Kidney capillary endothelial cell (primary cell): ENCODE measurements at regions not wholly inside any gene's neighbourhood (a gene's known extent, or its start where the extent isn't known, plus 50 kb on each side); places are given as distances from the start of the nearest gene placed in this dataset.
"Not testable (repeated sequence)": the region's sequence is repeated elsewhere in the genome, so short reads cannot be mapped to it uniquely, and the experiment has no call there.

Experiments
- DNase-seq: peaks from one replicate; pipeline ENCODE4 v3.0.0-alpha.2; 2018; ENCODE audit warnings: low spot score

GRCh38 chr12:43252585-43252984, 299.4 kb downstream of the ADAMTS20 start:
- DNase-seq: no peak

GRCh38 chr12:43245947-43246346, 306.1 kb downstream of the ADAMTS20 start:
- DNase-seq: no peak

- DNase-seq: no peak
Measured at GRCh38 chr12:43241986-43242385, 310.0 kb downstream of the ADAMTS20 start.

GRCh38 chr12:43238281-43238680, 313.7 kb downstream of the ADAMTS20 start:
- peak; percentile 10 for DNase-seq

- DNase-seq: no peak
Measured at GRCh38 chr12:43237238-43237879, 314.6 kb downstream of the ADAMTS20 start.

- DNase-seq: no peak
Measured at GRCh38 chr12:43235721-43236120, 316.3 kb downstream of the ADAMTS20 start.

- DNase-seq: no peak
Measured at GRCh38 chr12:43233861-43234260, 318.1 kb downstream of the ADAMTS20 start.

- no peak for DNase-seq
Measured at GRCh38 chr12:43226151-43226550, 325.9 kb downstream of the ADAMTS20 start.

- not testable (repeated sequence) for DNase-seq
Measured at GRCh38 chr12:43224190-43224805, 327.7 kb downstream of the ADAMTS20 start.

- no peak for DNase-seq
Measured at GRCh38 chr12:43222796-43223195, 329.2 kb downstream of the ADAMTS20 start.

- no peak for DNase-seq
Measured at GRCh38 chr12:43221216-43221615, 330.8 kb downstream of the ADAMTS20 start.

GRCh38 chr12:43216490-43216889, 335.5 kb downstream of the ADAMTS20 start:
- no peak for DNase-seq

- DNase-seq: no peak
Measured at GRCh38 chr12:43214166-43214565, 337.8 kb downstream of the ADAMTS20 start.

- no peak for DNase-seq
Measured at GRCh38 chr12:43213608-43214007, 338.4 kb downstream of the ADAMTS20 start.

- no peak for DNase-seq
Measured at GRCh38 chr12:43210485-43211192, 341.4 kb downstream of the ADAMTS20 start.

- DNase-seq: no peak
Measured at GRCh38 chr12:43208627-43209026, 343.4 kb downstream of the ADAMTS20 start.

GRCh38 chr12:43208221-43208620, 343.8 kb downstream of the ADAMTS20 start:
- DNase-seq: no peak

GRCh38 chr12:43206396-43206795, 345.6 kb downstream of the ADAMTS20 start:
- no peak for DNase-seq

- no peak for DNase-seq
Measured at GRCh38 chr12:43198608-43199007, 353.4 kb downstream of the ADAMTS20 start.

- no peak for DNase-seq
Measured at GRCh38 chr12:43196268-43196907, 355.6 kb downstream of the ADAMTS20 start.

- DNase-seq: not testable (repeated sequence)
Measured at GRCh38 chr12:43193096-43193495, 358.9 kb downstream of the ADAMTS20 start.

- not testable (repeated sequence) for DNase-seq
Measured at GRCh38 chr12:43192442-43192841, 359.6 kb downstream of the ADAMTS20 start.

- no peak for DNase-seq
Measured at GRCh38 chr12:43180242-43180641, 371.8 kb downstream of the ADAMTS20 start.
